Ishikawa (cell line): ENCODE measurements at regions not wholly inside any gene's neighbourhood (a gene's known extent, or its start where the extent isn't known, plus 50 kb on each side); places are given as distances from the start of the nearest gene placed in this dataset.
A peak's percentile ranks its signal among the peaks of the same experiment; 100 is the strongest.

ENCODE experiments used
- CEBPB ChIP-seq: IDR thresholded peaks from 2 replicates; pipeline ENCODE4 v1.6.1; 2012
- CREB1 ChIP-seq: IDR thresholded peaks from 2 replicates; pipeline ENCODE4 v1.6.1; 2012; ENCODE audit warnings: low read depth
- EGR1 ChIP-seq: IDR thresholded peaks from 2 replicates; pipeline ENCODE4 v1.6.1; 2012
- EP300 ChIP-seq: IDR thresholded peaks from 2 replicates; pipeline ENCODE4 v1.6.1; 2012; ENCODE audit warnings: borderline replicate concordance
- FOXM1 ChIP-seq: IDR thresholded peaks from 2 replicates; pipeline ENCODE4 v1.6.1; 2012; ENCODE audit warnings: low read depth, borderline replicate concordance
- MAX ChIP-seq: IDR thresholded peaks from 2 replicates; pipeline ENCODE4 v1.6.1; 2012
- NFIC ChIP-seq: IDR thresholded peaks from 2 replicates; pipeline ENCODE4 v1.6.1; 2012
- RAD21 ChIP-seq: IDR thresholded peaks from 2 replicates; pipeline ENCODE4 v1.6.1; 2012; ENCODE audit warnings: low read depth
- REST ChIP-seq: IDR thresholded peaks from 2 replicates; pipeline ENCODE4 v1.6.1; 2012; ENCODE audit warnings: low read depth, mild to moderate bottlenecking
- TAF1 ChIP-seq: IDR thresholded peaks from 2 replicates; pipeline ENCODE4 v1.6.1; 2012; ENCODE audit warnings: low read depth, mild to moderate bottlenecking
- TCF12 ChIP-seq: IDR thresholded peaks from 2 replicates; pipeline ENCODE4 v1.6.1; 2012; ENCODE audit warnings: low read depth
- TEAD4 ChIP-seq: IDR thresholded peaks from 2 replicates; pipeline ENCODE4 v1.6.1; 2012
- USF1 ChIP-seq: IDR thresholded peaks from 2 replicates; pipeline ENCODE4 v1.6.1; 2012
- YY1 ChIP-seq: IDR thresholded peaks from 2 replicates; pipeline ENCODE4 v1.6.1; 2012; ENCODE audit warnings: low read depth
- ZBTB7A ChIP-seq: IDR thresholded peaks from 2 replicates; pipeline ENCODE4 v1.6.1; 2012; ENCODE audit warnings: low read depth

- TF ChIP-seq TCF12 (no peak), TAF1 (no peak), YY1 (no peak), NFIC (no peak), RAD21 (no peak), CEBPB (no peak), FOXM1 (no peak), EP300 (no peak), EGR1 (no peak), REST (no peak), TEAD4 (no peak), MAX (no peak), USF1 (no peak), ZBTB7A (no peak), CREB1 (no peak)
Measured at GRCh38 chr6:126133984-126134383, 147.6 kb downstream of the TRMT11 start.

GRCh38 chr6:126134491-126134890, 148.2 kb downstream of the TRMT11 start:
- no peak for TF ChIP-seq CREB1

DNA sequence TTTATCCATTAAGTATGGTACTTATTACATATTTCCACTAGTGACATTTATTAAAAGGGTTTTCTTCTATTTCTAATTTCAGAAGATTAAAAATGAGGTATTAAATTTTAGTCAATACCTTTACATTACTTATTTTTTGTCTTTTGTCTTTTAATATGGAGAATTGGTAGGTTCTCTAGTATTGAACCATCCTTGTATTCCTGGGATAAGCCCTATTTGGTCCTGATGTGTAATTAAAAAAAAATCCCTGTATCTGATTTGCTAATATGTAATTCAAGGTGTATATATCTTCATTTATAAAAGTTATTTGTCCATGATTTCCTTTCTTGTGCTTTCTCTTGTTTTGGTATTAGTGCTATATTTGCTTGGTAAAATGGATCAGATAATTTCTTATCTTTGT, 153.7 kb downstream of the TRMT11 start:
- TF ChIP-seq EGR1 (no peak), TCF12 (no peak), REST (no peak), CREB1 (no peak), CEBPB (no peak), TEAD4 (no peak), YY1 (no peak), TAF1 (no peak)

- 0 out of 2 replicates have a peak, but pooled peaks have one; percentile 31 for TF ChIP-seq TCF12
- no peak for TF ChIP-seq EGR1
- TF ChIP-seq EP300 = peak; percentile 17; the same call in 1 of the 2 replicates
- TF ChIP-seq USF1 = no peak
- TF ChIP-seq NFIC = peak; percentile 56
Measured at GRCh38 chr6:126143761-126144251, 157.5 kb downstream of the TRMT11 start.

- TF ChIP-seq REST (no peak), ZBTB7A (no peak), TCF12 (no peak), EGR1 (no peak), RAD21 (no peak)
Measured at GRCh38 chr6:126145351-126145750, 159.0 kb downstream of the TRMT11 start.

DNA sequence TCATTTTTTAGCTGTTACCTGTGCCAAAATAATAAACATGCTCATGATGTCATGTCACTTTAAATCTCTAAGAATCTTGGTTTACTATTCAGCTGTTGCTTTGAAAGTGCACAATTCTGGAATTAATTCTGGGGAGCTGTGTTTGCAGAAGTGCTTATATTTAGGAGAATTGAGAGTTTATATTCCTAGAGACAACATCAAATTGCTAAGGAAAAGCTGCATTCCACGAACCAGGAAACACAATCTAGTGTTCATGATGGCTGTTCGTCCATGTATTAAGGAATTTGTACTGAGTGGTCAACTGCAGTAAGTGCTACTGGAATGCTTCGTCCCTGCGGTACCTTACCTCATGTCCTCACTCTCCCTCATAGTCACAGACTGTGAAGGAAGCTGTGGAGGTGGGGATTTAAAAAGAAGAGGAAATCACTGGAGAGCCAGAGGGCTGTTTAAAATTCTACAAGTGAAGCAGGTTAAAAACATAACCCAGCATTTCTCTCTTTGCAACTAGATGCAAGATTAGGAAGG, 161.0 kb downstream of the TRMT11 start:
- TF ChIP-seq REST (no peak), TEAD4 (no peak), NFIC (no peak)
